ENCODE measurements at regions not wholly inside any gene's neighbourhood (a gene's known extent, or its start where the extent isn't known, plus 50 kb on each side); places are given as distances from the start of the nearest gene placed in this dataset.

- Mint-ChIP-seq H3K9me3 (ENCODE audit: unreplicated experiment) (no peaks in the 10 kb centered on the region), H3K4me3 (ENCODE audit: unreplicated experiment) (no peak overlapping the region)
- no peak for DNase-seq (ENCODE audit: extremely low spot score, unreplicated experiment)
Measured at GRCh38 chr6:126831461-126831860, 287.0 kb upstream of the RSPO3 start.

GRCh38 chr6:126842769-126843168, 275.7 kb upstream of the RSPO3 start:
- DNase-seq (ENCODE audit: extremely low spot score, unreplicated experiment) = no peak
- Mint-ChIP-seq H3K27me3 (ENCODE audit: unreplicated experiment) (peaks cover 6% of the 10 kb centered on the region), H3K4me3 (ENCODE audit: unreplicated experiment) (no peak overlapping the region), H3K9me3 (ENCODE audit: unreplicated experiment) (no peaks in the 10 kb centered on the region), H3K4me1 (ENCODE audit: unreplicated experiment) (no peaks in the 10 kb centered on the region), H3K27ac (ENCODE audit: unreplicated experiment) (no peak overlapping the region), H3K36me3 (ENCODE audit: unreplicated experiment) (no peaks in the 10 kb centered on the region)
- no peak for TF ChIP-seq CTCF (IDR thresholded peaks at IDR 0.05)

More at GRCh38 chr6:126831461-126831860, 287.0 kb upstream of the RSPO3 start:
- Mint-ChIP-seq H3K27ac (ENCODE audit: unreplicated experiment) (peak overlapping the region; percentile 80), H3K36me3 (ENCODE audit: unreplicated experiment) (no peaks in the 10 kb centered on the region), H3K27me3 (ENCODE audit: unreplicated experiment) (no peaks in the 10 kb centered on the region), H3K4me1 (ENCODE audit: unreplicated experiment) (peaks cover 14% of the 10 kb centered on the region)
- TF ChIP-seq CTCF (IDR thresholded peaks at IDR 0.05) = no peak

- no peaks in the 10 kb centered on the region for H3K4me1 Mint-ChIP-seq (ENCODE audit: unreplicated experiment)
- no peak overlapping the region for H3K27ac Mint-ChIP-seq (ENCODE audit: unreplicated experiment)
- no peak for DNase-seq (ENCODE audit: extremely low spot score, unreplicated experiment)
- H3K27me3 Mint-ChIP-seq (ENCODE audit: unreplicated experiment) = no peaks in the 10 kb centered on the region
- no peak overlapping the region for H3K4me3 Mint-ChIP-seq (ENCODE audit: unreplicated experiment)
- TF ChIP-seq CTCF (IDR thresholded peaks at IDR 0.05) = no peak
- H3K9me3 Mint-ChIP-seq (ENCODE audit: unreplicated experiment) = no peaks in the 10 kb centered on the region
- no peaks in the 10 kb centered on the region for H3K36me3 Mint-ChIP-seq (ENCODE audit: unreplicated experiment)
Measured at GRCh38 chr6:126848119-126848518, 270.4 kb upstream of the RSPO3 start.

GRCh38 chr6:126867641-126868040, 250.8 kb upstream of the RSPO3 start:
- no peaks in the 10 kb centered on the region for H3K36me3 Mint-ChIP-seq (ENCODE audit: unreplicated experiment)
- H3K4me1 Mint-ChIP-seq (ENCODE audit: unreplicated experiment) = peaks cover 2% of the 10 kb centered on the region
- H3K27ac Mint-ChIP-seq (ENCODE audit: unreplicated experiment) = no peak overlapping the region

GRCh38 chr6:126873351-126873750, 245.1 kb upstream of the RSPO3 start:
- Mint-ChIP-seq H3K36me3 (ENCODE audit: unreplicated experiment) (no peaks in the 10 kb centered on the region), H3K9me3 (ENCODE audit: unreplicated experiment) (no peaks in the 10 kb centered on the region), H3K4me1 (ENCODE audit: unreplicated experiment) (peaks cover 9% of the 10 kb centered on the region), H3K27me3 (ENCODE audit: unreplicated experiment) (peaks cover 7% of the 10 kb centered on the region), H3K4me3 (ENCODE audit: unreplicated experiment) (no peak overlapping the region), H3K27ac (ENCODE audit: unreplicated experiment) (no peak overlapping the region)
- no peak for DNase-seq (ENCODE audit: extremely low spot score, unreplicated experiment)
- TF ChIP-seq CTCF (IDR thresholded peaks at IDR 0.05) = no peak

More at GRCh38 chr6:126867641-126868040, 250.8 kb upstream of the RSPO3 start:
- TF ChIP-seq CTCF (IDR thresholded peaks at IDR 0.05) = no peak
- DNase-seq (ENCODE audit: extremely low spot score, unreplicated experiment) = no peak
- Mint-ChIP-seq H3K27me3 (ENCODE audit: unreplicated experiment) (peaks cover 2% of the 10 kb centered on the region), H3K9me3 (ENCODE audit: unreplicated experiment) (peaks cover 6% of the 10 kb centered on the region), H3K4me3 (ENCODE audit: unreplicated experiment) (no peak overlapping the region)

Measured in osteocyte (in vitro differentiated cells).